ENCODE measurements at regions not wholly inside any gene's neighbourhood (a gene's known extent, or its start where the extent isn't known, plus 50 kb on each side); places are given as distances from the start of the nearest gene placed in this dataset.

DNA sequence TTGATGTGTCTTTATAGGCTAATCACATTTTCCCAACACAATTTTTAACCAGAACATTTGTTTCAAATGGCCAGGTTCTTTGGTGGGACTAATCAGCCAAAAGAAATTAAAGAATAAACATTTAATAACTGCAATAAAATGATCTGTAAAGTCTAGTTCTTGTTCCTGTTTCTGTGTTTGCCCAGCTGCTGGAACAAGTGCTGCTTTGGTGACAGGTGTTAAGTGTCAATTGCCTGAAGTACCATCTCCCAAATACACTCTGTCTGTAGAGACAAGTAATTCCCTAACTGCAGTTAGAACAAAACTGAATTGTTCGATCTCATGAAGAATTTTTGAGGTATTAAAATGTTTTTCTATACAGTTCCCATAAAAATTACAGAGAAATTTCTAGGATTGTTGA is 402.3 kb upstream of the CHD1 start:
- Histone ChIP-seq H2BK20ac (ENCODE audit: low read depth, low read length, poor library complexity, severe bottlenecking) (no peak overlapping the region), H3K4ac (ENCODE audit: low read depth, low read length) (no peak overlapping the region), H4K20me1 (ENCODE audit: control insufficient read depth, insufficient read depth, insufficient read length) (no peaks in the 10 kb centered on the region), H3K27me3 (ENCODE audit: insufficient read depth, low read length) (no peaks in the 10 kb centered on the region), H2AK5ac (ENCODE audit: insufficient read length, low read length) (no peak overlapping the region), H4K8ac (replicated peaks; ENCODE audit: insufficient read length, low read depth, low read length) (no peak overlapping the region), H3K79me2 (ENCODE audit: insufficient read depth, low read length) (no peaks in the 10 kb centered on the region), H2BK12ac (ENCODE audit: insufficient read length, low read depth, low read length) (no peak overlapping the region), H4K91ac (ENCODE audit: insufficient read length, low read depth, low read length) (no peak overlapping the region), H3K9ac (ENCODE audit: extremely low read depth, insufficient read length, low read length) (no peak overlapping the region), H3K23me2 (ENCODE audit: insufficient read length, low read depth, low read length, poor library complexity, severe bottlenecking) (no peaks in the 10 kb centered on the region), H3K4me1 (ENCODE audit: insufficient read depth, low read length) (no peaks in the 10 kb centered on the region), H3K23ac (ENCODE audit: insufficient read length, low read depth, low read length) (no peak overlapping the region), H3T11ph (ENCODE audit: low read length) (no peak overlapping the region), H3K79me1 (ENCODE audit: insufficient read depth, low read depth, low read length, poor library complexity, severe bottlenecking) (no peaks in the 10 kb centered on the region), H3K9me3 (ENCODE audit: control insufficient read depth, low read depth, low read length) (no peaks in the 10 kb centered on the region), H4K5ac (ENCODE audit: insufficient read length, low read depth, low read length) (no peak overlapping the region), H3K18ac (ENCODE audit: insufficient read length, low read depth, low read length) (no peak overlapping the region), H2AFZ (ENCODE audit: low read length) (no peak overlapping the region), H3K56ac (ENCODE audit: insufficient read length, low read depth, low read length) (no peak overlapping the region), H3K27ac (ENCODE audit: insufficient read length, low read depth, low read length) (no peak overlapping the region), H3K14ac (ENCODE audit: insufficient read depth, low read length) (no peak overlapping the region), H2BK15ac (ENCODE audit: low read depth, low read length) (no peak overlapping the region), H2BK5ac (ENCODE audit: insufficient read length, low read length) (no peak overlapping the region), H2BK120ac (ENCODE audit: low read depth, low read length, poor library complexity, severe bottlenecking) (no peak overlapping the region), H3K4me2 (ENCODE audit: insufficient read depth, insufficient read length, low read length) (no peak overlapping the region)
- TF ChIP-seq, protein P1, sequence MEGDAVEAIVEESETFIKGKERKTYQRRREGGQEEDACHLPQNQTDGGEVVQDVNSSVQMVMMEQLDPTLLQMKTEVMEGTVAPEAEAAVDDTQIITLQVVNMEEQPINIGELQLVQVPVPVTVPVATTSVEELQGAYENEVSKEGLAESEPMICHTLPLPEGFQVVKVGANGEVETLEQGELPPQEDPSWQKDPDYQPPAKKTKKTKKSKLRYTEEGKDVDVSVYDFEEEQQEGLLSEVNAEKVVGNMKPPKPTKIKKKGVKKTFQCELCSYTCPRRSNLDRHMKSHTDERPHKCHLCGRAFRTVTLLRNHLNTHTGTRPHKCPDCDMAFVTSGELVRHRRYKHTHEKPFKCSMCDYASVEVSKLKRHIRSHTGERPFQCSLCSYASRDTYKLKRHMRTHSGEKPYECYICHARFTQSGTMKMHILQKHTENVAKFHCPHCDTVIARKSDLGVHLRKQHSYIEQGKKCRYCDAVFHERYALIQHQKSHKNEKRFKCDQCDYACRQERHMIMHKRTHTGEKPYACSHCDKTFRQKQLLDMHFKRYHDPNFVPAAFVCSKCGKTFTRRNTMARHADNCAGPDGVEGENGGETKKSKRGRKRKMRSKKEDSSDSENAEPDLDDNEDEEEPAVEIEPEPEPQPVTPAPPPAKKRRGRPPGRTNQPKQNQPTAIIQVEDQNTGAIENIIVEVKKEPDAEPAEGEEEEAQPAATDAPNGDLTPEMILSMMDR (conservative IDR thresholded peaks at IDR 0.05) = no peak
- Mint-ChIP-seq H3K27ac (no peak overlapping the region), H3K4me1 (no peaks in the 10 kb centered on the region), H3K4me3 (no peak overlapping the region), H3K36me3 (ENCODE audit: insufficient read depth in 1 of 3, low read depth in 3 of 3) (no peaks in the 10 kb centered on the region), H3K9me3 (no peaks in the 10 kb centered on the region), H3K27me3 (ENCODE audit: low read depth) (no peaks in the 10 kb centered on the region)
- DNase-seq = no peak
- WGBS (ENCODE audit: extremely low coverage, insufficient read length, low lambda C conversion rate) = no CpG with 5 or more reads among the region's 1 CpG
